RWPE1 (cell line): ENCODE measurements at regions not wholly inside any gene's neighbourhood (a gene's known extent, or its start where the extent isn't known, plus 50 kb on each side); places are given as distances from the start of the nearest gene placed in this dataset.
"Not testable (repeated sequence)": the region's sequence is repeated elsewhere in the genome, so short reads cannot be mapped to it uniquely, and the experiment has no call there.

Source experiments
- CTCF ChIA-PET: fragments of 350-600 bp; sonication (Branson Sonifier 250); formaldehyde crosslinking; extraction: SDS; loops from one replicate; lab custom pipeline; 2021; lab: Yijun Ruan, JAX
- POLR2A ChIA-PET: fragments of 400-600 bp; formaldehyde crosslinking; extraction: SDS; loops from one replicate; lab custom pipeline; 2020; ENCODE audit warnings: antibody characterized with exemption; ENCODE audit not compliant: low non-redundant PET; lab: Yijun Ruan, JAX
- DNase-seq: peaks from one replicate; pipeline ENCODE4 v3.0.0; 2012; ENCODE audit warnings: low spot score
- H3K27ac ChIP-seq: fragments of 450-650 bp; 2 replicates; pipeline ENCODE4 v1.5.1; 2017
- TF ChIP-seq, protein P1 (sequence below): fragments of 450-650 bp; conservative IDR thresholded peaks from 2 replicates; pipeline ENCODE4 v1.5.1; 2017; ENCODE audit warnings: low read depth, mild to moderate bottlenecking

DNA sequence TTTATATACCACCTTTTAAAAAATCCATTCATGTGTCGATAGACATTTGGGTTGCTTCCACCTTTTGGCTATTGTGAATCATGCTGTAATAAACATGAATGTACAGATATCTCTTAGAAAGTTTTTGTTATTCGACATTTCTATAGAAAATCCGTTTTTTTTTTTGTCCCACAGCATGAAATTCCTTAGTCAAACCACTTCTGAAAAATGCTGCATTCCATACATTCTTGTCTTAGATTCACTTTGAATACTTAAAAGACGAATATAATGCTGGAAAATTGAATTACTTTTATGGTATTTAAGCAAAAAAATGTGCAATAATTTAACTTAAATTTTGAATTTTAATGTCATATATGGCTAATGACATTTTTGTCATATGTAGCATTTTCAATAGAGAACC lies 1345.5 kb downstream of the TECRL start:
- ChIA-PET POLR2A (no interaction called here), CTCF (no interaction called here)
- TF ChIP-seq, protein P1, sequence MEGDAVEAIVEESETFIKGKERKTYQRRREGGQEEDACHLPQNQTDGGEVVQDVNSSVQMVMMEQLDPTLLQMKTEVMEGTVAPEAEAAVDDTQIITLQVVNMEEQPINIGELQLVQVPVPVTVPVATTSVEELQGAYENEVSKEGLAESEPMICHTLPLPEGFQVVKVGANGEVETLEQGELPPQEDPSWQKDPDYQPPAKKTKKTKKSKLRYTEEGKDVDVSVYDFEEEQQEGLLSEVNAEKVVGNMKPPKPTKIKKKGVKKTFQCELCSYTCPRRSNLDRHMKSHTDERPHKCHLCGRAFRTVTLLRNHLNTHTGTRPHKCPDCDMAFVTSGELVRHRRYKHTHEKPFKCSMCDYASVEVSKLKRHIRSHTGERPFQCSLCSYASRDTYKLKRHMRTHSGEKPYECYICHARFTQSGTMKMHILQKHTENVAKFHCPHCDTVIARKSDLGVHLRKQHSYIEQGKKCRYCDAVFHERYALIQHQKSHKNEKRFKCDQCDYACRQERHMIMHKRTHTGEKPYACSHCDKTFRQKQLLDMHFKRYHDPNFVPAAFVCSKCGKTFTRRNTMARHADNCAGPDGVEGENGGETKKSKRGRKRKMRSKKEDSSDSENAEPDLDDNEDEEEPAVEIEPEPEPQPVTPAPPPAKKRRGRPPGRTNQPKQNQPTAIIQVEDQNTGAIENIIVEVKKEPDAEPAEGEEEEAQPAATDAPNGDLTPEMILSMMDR = no peak
- DNase-seq = no peak
- no peak overlapping the region for H3K27ac ChIP-seq

DNA sequence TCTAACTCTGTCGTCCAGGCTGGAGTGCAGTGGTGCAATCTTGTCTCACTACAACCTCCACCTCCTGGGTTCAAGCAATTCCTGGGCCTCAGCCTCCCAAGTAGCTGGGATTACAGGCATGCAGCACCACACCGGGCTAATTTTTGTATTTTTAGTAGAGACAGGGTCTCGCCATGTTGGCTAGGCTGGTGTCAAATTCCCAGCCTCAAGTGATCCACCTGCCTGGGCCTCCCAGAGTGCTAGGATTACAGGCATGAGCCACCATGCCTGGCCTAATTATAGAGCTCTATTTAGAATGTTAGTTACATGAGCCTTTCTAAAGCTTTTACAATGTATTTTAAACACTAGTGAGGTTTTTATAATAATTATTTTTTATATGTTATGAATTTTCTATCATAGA lies 1346.4 kb downstream of the TECRL start:
- DNase-seq, CTCF ChIA-PET, H3K27ac ChIP-seq, POLR2A ChIA-PET: not testable (repeated sequence)

DNA sequence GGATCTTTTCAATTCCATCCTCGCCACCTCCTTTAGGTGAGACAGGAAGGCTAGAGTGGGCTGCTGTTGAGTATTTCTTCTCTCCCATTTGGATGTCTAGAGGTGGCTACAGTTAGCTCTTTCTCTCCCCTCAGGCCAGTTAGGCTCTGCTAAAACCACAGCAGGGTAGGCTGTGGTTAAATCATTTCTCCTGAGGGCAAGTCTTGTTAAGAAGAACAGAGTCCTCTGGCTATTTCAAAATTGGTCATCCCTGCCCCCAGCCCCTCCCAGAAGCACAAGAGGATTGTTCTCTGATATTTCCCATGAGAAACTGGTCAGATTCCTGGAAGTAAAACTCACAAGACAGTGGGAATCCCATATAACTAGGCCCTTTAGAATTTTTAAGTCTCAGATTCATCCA lies 1359.5 kb downstream of the TECRL start:
- no peak for DNase-seq
- TF ChIP-seq, protein P1 = no peak
- CTCF ChIA-PET = no interaction called here
- POLR2A ChIA-PET = no interaction called here
- no peak overlapping the region for H3K27ac ChIP-seq

DNA sequence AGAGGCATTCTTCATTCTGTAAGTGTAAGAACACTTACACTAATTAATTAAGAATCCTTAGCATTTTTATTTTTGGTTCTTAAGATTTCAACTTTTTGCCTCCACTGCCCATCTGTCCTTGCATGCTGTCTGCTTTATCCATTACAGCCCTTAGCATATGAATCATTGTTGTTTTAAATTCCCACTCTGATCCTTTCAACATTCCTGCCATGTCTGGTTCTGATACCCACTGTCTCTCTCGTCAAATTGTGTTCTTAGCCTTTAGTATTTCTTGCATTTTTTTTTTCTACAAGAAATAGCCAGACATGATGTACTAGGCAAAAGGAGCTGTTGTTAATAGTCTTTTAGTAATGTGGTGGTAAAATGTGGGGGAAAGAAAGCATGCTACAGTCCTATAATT lies 1360.0 kb downstream of the TECRL start:
- ChIA-PET POLR2A (no interaction called here), CTCF (no interaction called here)
- DNase-seq = no peak
- H3K27ac ChIP-seq = no peak overlapping the region
- TF ChIP-seq, protein P1 = no peak

DNA sequence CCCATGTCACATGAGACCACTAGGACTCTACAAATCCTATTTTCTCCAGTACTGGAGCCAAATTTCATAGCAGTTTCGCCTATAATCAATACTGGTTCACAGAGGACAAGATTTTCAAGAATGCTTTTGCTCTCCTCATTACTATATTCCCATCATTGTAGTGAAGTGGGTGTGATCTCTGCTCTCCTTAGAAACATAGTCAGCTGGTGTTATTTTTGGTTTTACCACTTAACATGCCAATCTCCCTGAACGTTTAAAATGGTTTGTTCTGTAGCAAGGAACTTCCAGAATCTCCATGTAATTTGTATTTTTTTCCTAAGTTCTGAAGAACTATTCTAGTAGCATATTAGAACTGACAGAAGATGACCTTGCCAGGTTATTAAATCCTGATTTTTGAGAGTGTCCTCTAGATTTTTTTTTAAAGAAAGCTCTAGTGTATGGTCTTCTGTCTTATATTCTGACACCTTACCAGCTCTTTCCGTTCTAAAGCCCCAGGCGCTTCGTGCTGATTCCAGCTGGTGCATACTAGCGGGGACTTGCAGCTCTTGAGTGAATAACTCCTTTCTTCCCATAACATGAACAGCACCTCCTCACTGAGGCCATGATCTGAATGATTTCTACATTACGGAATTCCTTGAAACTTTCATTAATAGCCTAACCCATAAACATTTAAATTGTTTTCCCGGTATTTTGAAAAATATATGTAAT lies 1372.9 kb downstream of the TECRL start:
- ChIA-PET POLR2A (no interaction called here), CTCF (no interaction called here)
- no peak overlapping the region for H3K27ac ChIP-seq
- DNase-seq = no peak
- TF ChIP-seq, protein P1 = no peak

DNA sequence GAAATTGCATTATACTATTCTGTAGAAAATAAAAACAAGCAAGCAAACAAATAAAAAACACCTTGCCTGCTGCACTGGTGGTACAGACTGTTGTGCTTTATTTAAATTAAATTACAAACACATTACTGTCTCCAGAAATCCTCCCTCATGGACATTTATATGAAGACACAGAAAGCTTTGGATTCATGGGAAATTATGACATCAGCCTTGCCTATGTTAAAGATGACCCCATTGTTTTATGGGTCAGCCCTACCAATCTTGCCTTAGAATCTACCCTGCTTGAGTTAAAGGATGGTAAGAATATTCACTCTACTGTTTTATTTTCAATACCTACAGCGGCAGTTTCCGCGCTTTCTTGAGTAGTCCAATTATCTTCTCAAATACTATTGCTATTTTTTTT lies 1379.9 kb downstream of the TECRL start:
- DNase-seq = no peak
- TF ChIP-seq, protein P1 = no peak
- CTCF ChIA-PET = no interaction called here
- H3K27ac ChIP-seq = no peak overlapping the region
- POLR2A ChIA-PET = no interaction called here

DNA sequence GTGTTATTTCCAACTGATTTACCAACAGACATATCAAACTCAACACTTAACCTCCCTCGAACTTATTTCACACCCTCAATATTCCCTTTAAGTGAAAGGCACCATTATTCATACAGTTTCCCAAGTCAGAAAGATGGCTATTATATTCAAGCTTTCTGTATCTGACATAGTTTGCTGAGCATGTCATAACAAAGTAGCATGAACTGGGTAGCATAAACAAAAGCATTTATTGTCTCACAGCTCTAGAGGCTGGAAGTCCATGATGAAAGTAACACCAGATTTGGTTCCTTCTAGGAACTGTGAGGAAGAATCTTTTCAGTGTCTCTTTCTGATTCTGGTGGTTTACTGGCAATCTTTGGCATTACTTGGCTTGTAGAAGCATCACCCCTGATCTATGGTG lies 1388.6 kb downstream of the TECRL start:
- H3K27ac ChIP-seq = no peak overlapping the region
- CTCF ChIA-PET = interaction anchor here (0.6 kb wide), 1 partner anchor 32 kb away, joined by 5 read pairs; no protein-coding TSS in a partner anchor
- POLR2A ChIA-PET = no interaction called here
- TF ChIP-seq, protein P1 = no peak
- no peak for DNase-seq
